ENCODE measurements at regions not wholly inside any gene's neighbourhood (a gene's known extent, or its start where the extent isn't known, plus 50 kb on each side); places are given as distances from the start of the nearest gene placed in this dataset.

GRCh38 chr6:4264081-4264480 is 128.7 kb upstream of the ECI2 start:
- Histone ChIP-seq H3K4me3 (no peak overlapping the region), H3K36me3 (no peaks in the 10 kb centered on the region), H3K9me3 (no peaks in the 10 kb centered on the region), H3K27ac (no peak overlapping the region), H3K27me3 (replicated peaks in 1 of 7) (no peaks in the 10 kb centered on the region), H3K4me1 (no peaks in the 10 kb centered on the region)
- 81 to 94% (median 90%) methylated on average over 3 of the region's 3 CpGs for WGBS, 5 donors
- intact Hi-C loops (cut with DNase I; ENCODE audit: low total_unique reads), result no loop called here
- DNase-seq, result no peak
- TF ChIP-seq POLR2AphosphoS5 (IDR thresholded peaks at IDR 0.05) (no peak), CTCF (IDR thresholded peaks at IDR 0.05 in 8 of 11, conservative IDR thresholded peaks at IDR 0.05 in 3 of 11) (no peak), POLR2A (IDR thresholded peaks at IDR 0.05) (no peak)

GRCh38 chr6:4262526-4262925 is 127.2 kb upstream of the ECI2 start:
- TF ChIP-seq POLR2A (IDR thresholded peaks at IDR 0.05), result no peak
- no peak for TF ChIP-seq CTCF (IDR thresholded peaks at IDR 0.05 in 8 of 11, conservative IDR thresholded peaks at IDR 0.05 in 3 of 11)
- no peak for TF ChIP-seq POLR2AphosphoS5 (IDR thresholded peaks at IDR 0.05)
- intact Hi-C loops (cut with DNase I; ENCODE audit: low total_unique reads), result no loop called here
- WGBS, 5 donors, result 56 to 92% (median 67%) methylated on average over 1 of the region's 1 CpG
- H3K4me3 ChIP-seq, result no peak overlapping the region
- no peaks in the 10 kb centered on the region for H3K4me1 ChIP-seq
- H3K9me3 ChIP-seq, result no peaks in the 10 kb centered on the region
- no peaks in the 10 kb centered on the region for H3K36me3 ChIP-seq
- no peaks in the 10 kb centered on the region for H3K27me3 ChIP-seq (replicated peaks in 1 of 7)
- H3K27ac ChIP-seq, result no peak overlapping the region
- DNase-seq, result no peak

- Histone ChIP-seq H3K27ac (no peak overlapping the region), H3K36me3 (no peaks in the 10 kb centered on the region), H3K27me3 (replicated peaks in 1 of 7) (no peaks in the 10 kb centered on the region), H3K4me1 (no peaks in the 10 kb centered on the region), H3K9me3 (no peaks in the 10 kb centered on the region), H3K4me3 (no peak overlapping the region)
- DNase-seq, result no peak
- 74 to 92% (median 82%) methylated on average over 4 of the region's 4 CpGs for WGBS, 5 donors
- TF ChIP-seq CTCF (IDR thresholded peaks at IDR 0.05 in 8 of 11, conservative IDR thresholded peaks at IDR 0.05 in 3 of 11) (no peak), POLR2A (IDR thresholded peaks at IDR 0.05) (no peak), POLR2AphosphoS5 (IDR thresholded peaks at IDR 0.05) (no peak)
- intact Hi-C loops (cut with DNase I; ENCODE audit: low total_unique reads), result no loop called here
Observed at GRCh38 chr6:4259391-4259790, 124.0 kb upstream of the ECI2 start.

- H3K27ac ChIP-seq, result no peak overlapping the region
- no peaks in the 10 kb centered on the region for H3K9me3 ChIP-seq
- H3K36me3 ChIP-seq, result no peaks in the 10 kb centered on the region
- TF ChIP-seq POLR2AphosphoS5 (IDR thresholded peaks at IDR 0.05) (no peak), CTCF (IDR thresholded peaks at IDR 0.05 in 8 of 11, conservative IDR thresholded peaks at IDR 0.05 in 3 of 11) (no peak), POLR2A (IDR thresholded peaks at IDR 0.05) (no peak)
- no peaks in the 10 kb centered on the region for H3K4me1 ChIP-seq
- intact Hi-C loops (cut with DNase I; ENCODE audit: low total_unique reads), result no loop called here
- H3K27me3 ChIP-seq (replicated peaks in 1 of 7), result no peaks in the 10 kb centered on the region
- WGBS, 5 donors, result 73 to 85% (median 82%) methylated on average over 5 of the region's 5 CpGs
- H3K4me3 ChIP-seq, result no peak overlapping the region
- DNase-seq, result no peak
Observed at GRCh38 chr6:4258733-4259132, 123.4 kb upstream of the ECI2 start.

Measured in spleen (tissue), 11 donors.